NCI-H2196 (cell line): ENCODE measurements at regions not wholly inside any gene's neighbourhood (a gene's known extent, or its start where the extent isn't known, plus 50 kb on each side); places are given as distances from the start of the nearest gene placed in this dataset.
A peak's percentile ranks its signal among the peaks of the same experiment; 100 is the strongest.
"Not testable (repeated sequence)": the region's sequence is repeated elsewhere in the genome, so short reads cannot be mapped to it uniquely, and the experiment has no call there.

Source experiments
- DNase-seq: peaks from one replicate; lab custom pipeline; 2025; ENCODE audit not compliant: unreplicated experiment; lab: John Stamatoyannopoulos, UW

DNA sequence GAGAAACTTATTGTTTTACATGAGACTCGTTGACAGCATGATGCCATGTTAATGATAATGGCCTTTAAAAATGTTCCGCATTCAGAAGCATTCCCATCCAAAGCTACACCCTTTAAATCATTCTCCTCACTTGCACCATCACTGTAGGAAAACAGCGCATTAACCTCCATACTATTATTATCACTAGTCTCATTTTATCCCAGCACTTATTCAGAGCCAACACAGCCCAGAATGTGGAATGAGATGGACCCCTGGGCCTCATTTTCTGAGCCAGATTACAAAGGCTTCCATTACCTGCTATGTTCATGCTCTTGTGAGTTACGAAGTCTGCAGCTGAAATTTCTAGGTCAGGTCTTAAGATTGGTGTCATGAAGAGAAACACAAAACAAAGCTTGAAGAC, 159.4 kb downstream of the HS3ST3A1 start:
- DNase-seq = no peak

- no peak for DNase-seq
Measured at GRCh38 chr17:13441873-13442272, 159.9 kb downstream of the HS3ST3A1 start.

DNA sequence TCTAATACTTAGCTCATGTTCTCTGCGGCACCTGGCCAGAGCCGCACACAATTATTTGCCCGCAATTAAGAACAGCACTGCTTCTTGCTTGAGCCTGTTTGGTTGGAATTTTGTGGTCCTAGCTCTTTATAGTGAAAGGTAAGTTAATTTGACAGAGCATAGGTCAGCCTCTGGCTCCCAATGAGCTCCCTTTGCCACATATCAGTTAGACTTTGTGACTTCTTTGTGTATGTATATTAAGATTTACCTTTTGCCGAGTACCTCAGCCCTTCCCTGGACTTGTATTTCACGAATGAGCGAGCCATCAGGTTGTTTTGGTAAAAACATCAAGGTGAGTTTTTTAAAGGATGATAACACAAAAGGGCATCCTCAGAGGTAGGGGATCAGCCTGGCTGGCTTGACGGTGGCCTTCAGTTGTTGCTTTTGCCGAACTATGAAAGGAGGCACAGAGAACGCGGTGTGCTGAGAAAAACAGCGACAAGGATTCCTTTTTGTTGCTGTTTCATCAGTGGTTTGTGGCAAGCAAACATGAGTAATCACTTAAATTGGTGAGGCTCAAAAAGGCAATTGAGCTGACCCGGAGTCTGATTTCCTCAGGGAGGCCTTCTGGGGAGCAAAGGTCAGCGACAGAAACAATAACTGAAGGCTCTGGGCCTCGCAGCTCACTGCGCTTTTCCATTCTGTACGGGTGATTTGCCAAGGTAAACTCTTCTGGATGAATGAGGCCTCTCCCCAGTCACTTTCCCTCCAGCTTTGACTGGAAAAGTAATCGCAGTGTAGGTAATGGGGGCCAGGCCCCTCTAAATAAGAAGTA, 163.6 kb downstream of the HS3ST3A1 start:
- no peak for DNase-seq

DNA sequence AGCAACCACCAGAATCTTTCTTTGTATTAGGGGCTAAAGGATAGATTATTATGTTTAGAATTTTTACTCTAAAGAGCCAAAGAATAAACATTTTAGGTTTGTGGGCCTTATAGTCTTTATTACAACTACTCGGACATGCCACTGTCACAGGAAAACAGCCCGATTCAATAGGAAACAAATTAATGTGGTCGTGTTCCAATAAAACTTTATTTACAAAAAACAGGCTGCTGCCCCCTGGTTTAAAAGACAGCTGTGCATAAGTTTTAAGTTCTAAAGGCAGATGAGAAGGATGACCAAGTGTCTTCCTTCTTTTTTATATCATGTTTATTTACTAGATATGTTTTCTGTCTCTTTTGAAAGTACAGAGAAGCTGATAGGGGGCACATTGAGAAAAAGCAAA, 166.5 kb downstream of the HS3ST3A1 start:
- DNase-seq = no peak

DNA sequence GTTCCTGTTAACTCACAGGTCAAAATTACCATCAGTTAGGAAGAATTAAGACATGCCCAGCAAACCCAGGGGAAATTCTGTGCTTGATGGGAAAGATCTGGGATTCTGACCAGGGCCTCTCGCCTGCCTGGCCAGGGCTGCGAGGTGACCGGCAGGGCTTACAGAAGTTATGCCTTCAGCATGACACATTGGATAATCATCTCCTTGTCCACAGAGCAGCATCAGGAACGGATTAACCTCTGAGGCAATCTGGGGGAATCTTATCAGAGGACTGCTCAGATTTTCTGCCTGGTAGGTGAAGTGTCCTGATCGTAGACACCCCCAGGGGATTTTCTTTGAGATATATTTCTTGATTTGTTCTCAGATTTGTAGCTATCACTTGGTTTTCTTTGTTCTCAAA, 172.5 kb downstream of the HS3ST3A1 start:
- DNase-seq = no peak

GRCh38 chr17:13428611-13429042, 173.1 kb downstream of the HS3ST3A1 start:
- no peak for DNase-seq

- DNase-seq = no peak
Measured at GRCh38 chr17:13426991-13427390, 174.7 kb downstream of the HS3ST3A1 start.

- no peak for DNase-seq
Measured at GRCh38 chr17:13425390-13425789, 176.3 kb downstream of the HS3ST3A1 start.

GRCh38 chr17:13421581-13422130, 180.1 kb downstream of the HS3ST3A1 start:
- DNase-seq = no peak

- DNase-seq = no peak
Measured at GRCh38 chr17:13420878-13421277, 180.9 kb downstream of the HS3ST3A1 start.

DNA sequence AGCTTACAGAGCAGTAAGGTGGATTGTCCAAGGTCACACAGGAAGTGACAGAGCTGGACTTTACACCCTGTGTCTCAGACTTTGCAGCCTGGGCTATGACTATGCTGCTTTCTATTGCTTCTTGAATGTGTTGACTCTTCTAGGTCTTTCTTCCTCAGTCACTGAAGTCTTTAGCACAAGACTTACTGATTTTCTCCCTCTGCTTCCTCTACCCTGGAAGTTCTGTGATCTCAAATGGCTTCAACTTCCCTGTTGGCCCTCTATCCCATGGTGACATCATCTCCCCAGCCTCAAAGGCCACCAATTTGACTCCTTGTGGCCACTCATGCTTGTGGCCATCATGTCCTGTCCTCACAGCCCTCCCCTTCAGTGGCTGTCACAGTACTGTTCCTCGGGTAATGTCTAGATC, 181.3 kb downstream of the HS3ST3A1 start:
- DNase-seq = no peak

GRCh38 chr17:13419676-13420075, 182.1 kb downstream of the HS3ST3A1 start:
- DNase-seq = no peak

DNA sequence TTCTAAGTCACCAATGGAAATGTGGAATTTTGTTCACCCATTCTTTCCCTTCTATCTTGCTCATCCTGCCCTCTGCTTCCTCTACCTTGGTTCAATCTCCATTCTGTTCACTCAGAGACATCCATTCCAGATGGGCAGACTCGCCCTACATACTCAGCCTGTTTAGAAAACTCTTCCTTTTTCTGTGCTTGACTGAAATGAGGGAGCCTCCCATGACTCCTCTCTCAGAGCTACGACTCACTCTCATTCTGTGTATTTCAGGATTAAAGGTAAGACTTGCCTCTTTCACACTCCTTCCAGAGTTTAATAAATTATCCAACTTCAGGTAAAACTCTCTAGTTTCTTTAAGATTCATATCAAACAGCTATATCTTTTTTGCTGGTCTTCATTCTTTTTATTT, 182.8 kb downstream of the HS3ST3A1 start:
- DNase-seq = no peak

DNA sequence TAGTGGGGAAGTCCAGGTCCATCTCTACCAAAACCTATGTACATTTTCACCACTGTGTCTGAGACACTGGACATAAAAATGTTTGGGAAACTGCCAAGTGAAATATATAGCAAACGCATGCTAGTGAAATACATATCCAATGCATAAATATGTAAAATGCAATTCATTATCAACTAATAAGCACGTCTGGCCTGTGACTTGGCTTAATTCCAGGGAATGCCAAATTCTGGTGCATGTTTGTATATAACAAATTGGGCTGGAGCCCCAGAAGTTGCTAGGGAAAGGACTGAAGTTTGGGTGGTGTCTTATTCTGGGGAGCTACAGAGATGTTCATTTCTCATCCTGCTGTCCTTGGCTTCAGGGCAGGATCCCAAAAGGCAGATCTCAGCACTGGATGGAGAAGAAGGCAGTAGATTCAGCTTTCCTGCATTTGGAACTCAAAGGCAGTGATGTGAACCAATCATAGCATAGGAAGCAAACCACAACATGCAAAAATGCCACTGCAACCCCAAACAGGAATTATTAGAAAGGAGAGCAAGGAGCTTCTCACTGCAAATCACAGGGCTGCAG, 184.3 kb downstream of the HS3ST3A1 start:
- no peak for DNase-seq

DNA sequence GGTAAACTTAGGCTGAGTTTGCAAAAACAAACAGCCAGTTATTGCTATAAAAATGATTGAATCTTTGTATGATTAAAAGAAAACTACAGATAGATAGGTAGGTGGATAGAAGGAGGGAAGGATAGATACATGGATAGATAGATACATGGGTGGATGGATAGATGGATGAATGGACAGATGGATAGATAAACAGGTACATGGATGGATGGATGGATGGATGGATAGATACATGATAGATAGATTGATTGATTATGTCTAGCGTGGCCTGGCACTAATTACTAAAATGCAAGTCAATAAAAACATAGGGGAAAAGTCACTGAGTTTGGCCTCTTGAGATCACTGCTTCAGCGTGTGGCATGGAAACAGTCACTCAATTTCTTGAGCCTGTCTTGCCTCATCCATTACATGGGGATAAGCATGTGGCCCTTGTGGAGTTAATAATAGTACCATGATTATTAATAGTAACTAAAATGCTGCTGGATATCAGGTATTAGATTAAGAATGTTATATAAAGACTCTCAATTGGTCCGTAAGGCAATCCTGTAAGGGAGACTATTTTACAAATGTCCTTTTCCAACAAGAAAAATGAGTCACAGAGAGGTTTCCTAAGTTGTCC, 184.9 kb downstream of the HS3ST3A1 start:
- no peak for DNase-seq

DNA sequence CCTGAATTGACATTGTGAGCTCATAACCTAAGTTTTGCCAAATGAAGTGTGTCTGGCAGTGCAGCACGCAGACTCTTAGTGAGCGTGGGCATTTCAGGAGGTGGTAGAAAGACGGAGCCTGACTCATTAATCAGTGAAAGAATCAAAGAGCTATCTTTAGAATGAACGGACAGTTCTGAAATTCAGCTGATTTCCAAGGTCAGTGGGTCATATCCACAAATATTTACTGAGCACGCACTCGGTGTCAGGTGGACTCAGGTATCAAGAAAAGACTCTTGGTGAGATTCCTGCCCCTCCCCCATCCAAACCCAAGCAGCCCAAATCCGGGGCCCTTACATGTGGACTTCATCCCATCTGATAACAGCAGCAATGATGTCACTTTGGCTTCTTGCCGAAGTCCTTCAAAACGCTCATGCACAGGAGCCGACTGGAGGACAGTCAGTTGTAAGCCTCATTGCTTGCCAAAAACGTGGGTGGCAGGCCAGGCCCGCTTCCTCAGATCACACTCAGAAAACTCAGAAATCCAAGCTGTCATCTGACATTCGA, 185.8 kb downstream of the HS3ST3A1 start:
- DNase-seq = peak; percentile 50

- DNase-seq = not testable (repeated sequence)
Measured at GRCh38 chr17:13415200-13415599, 186.5 kb downstream of the HS3ST3A1 start.

- DNase-seq = no peak
Measured at GRCh38 chr17:13413001-13413400, 188.7 kb downstream of the HS3ST3A1 start.

DNA sequence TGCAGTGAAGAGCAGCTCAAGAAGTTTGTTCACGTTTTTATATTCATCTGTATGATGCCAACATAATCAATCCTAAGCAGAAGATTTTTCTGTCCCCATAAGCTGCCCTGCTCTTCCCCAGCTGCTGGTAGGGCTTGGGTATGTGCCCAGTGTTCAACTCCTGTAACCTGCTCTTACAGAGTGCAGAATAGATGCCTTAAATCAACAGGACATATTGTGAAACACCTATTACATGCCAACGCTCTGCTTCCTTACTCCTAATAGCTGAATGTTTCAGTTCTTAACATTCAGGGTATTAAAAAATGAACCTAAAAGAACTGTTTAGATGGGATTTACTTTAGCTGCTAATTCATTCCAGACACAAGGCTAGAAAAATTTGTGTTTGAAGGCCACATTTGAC, 190.9 kb downstream of the HS3ST3A1 start:
- no peak for DNase-seq

- DNase-seq = no peak
Measured at GRCh38 chr17:13410214-13410613, 191.5 kb downstream of the HS3ST3A1 start.

DNA sequence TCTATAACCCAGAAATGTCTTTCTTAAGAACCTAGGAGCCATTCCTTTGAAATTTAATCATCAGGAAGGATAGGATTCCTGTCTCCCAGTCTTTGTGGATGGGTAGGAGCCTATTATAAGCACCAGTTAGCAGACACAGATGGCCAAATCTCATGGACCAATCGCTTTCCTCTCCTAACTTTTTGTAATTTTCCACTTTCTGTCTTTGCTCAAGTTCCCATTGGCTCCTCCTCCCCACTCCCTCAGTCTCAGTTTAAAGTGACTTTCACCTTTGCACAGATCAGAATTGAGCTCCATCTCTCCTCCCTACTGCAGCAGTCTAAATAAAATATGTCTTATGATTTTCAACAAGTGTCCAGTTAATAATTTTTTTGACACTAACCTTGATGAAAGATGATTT, 192.3 kb downstream of the HS3ST3A1 start:
- DNase-seq = no peak

DNA sequence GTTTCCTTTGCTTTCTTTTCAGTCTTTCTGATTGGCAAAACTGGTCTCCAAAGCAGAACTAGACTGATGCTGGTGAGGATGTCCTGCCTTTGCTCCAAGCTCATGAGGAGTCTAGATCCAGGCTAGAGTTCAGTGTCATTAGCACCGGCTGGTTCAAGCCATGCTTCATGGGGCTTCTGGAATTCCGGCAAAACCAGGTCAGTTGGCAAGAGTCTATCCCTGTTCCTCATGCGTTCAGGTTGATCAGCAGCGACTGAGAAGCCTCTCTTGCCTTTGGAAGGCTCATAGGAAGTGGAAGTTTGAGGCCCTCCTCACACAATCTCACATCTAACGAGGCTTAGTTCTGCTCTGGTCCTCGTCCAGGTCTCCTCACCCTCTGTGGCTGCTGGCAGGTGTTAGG, 194.3 kb downstream of the HS3ST3A1 start:
- DNase-seq = no peak
